ENCODE measurements at regions not wholly inside any gene's neighbourhood (a gene's known extent, or its start where the extent isn't known, plus 50 kb on each side); places are given as distances from the start of the nearest gene placed in this dataset.

GRCh38 chr15:35810007-35810406 is 264.0 kb upstream of the DPH6 start:
- TF ChIP-seq CTCF (IDR thresholded peaks at IDR 0.05; ENCODE audit: insufficient read depth, low read depth, low read length): no peak
- no peak for DNase-seq (ENCODE audit: low read depth)
- H3K4me3 ChIP-seq (ENCODE audit: low read depth, low read length): no peak overlapping the region

DNA sequence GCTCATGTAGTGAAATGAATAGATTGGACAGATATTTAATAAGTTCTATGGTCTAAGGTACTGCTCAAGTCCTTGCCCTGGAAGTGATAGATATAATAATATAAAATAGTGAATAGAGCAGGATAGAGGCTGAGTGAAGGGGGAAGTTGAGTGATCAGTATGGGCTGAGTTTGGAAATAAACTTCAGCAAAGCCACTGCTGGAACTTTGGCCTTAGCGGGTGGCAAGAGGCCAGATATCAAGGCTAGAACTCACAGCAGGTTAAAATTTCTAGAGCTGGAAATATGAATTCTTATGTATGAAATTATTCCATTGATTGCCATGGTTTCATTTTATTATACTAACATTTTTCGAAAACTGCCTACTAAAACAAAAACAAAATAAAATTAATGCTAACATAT is 267.6 kb upstream of the DPH6 start:
- DNase-seq (ENCODE audit: low read depth): no peak
- TF ChIP-seq CTCF (IDR thresholded peaks at IDR 0.05; ENCODE audit: insufficient read depth, low read depth, low read length): no peak
- H3K4me3 ChIP-seq (ENCODE audit: low read depth, low read length): no peak overlapping the region

GRCh38 chr15:35818846-35819245 is 272.9 kb upstream of the DPH6 start:
- H3K4me3 ChIP-seq (ENCODE audit: low read depth, low read length): no peak overlapping the region
- no peak for DNase-seq (ENCODE audit: low read depth)
- TF ChIP-seq CTCF (IDR thresholded peaks at IDR 0.05; ENCODE audit: insufficient read depth, low read depth, low read length): no peak

DNA sequence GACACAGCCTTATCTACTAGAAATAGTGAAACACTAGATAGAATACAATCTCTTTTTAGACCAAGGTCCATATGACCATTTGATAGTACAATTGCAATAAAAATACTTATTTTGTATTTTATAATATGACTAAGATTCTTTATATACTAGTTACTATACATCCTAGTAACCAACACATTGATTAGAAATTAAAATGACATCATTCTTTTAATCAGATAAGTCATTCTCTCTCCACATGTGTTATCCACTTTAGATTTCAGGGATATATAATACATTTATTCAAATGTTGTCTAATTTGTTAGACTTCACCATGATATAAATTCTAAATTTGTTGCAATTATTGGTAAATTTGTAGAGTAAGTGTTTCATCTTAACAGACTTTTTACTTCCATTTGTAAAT is 276.2 kb upstream of the DPH6 start:
- H3K4me3 ChIP-seq (ENCODE audit: low read depth, low read length): no peak overlapping the region
- no peak for DNase-seq (ENCODE audit: low read depth)
- TF ChIP-seq CTCF (IDR thresholded peaks at IDR 0.05; ENCODE audit: insufficient read depth, low read depth, low read length): no peak

- TF ChIP-seq CTCF (IDR thresholded peaks at IDR 0.05; ENCODE audit: insufficient read depth, low read depth, low read length): no peak
- no peak overlapping the region for H3K4me3 ChIP-seq (ENCODE audit: low read depth, low read length)
- DNase-seq (ENCODE audit: low read depth): peak; percentile 43
Observed at GRCh38 chr15:35827141-35827540, 281.2 kb upstream of the DPH6 start.

DNA sequence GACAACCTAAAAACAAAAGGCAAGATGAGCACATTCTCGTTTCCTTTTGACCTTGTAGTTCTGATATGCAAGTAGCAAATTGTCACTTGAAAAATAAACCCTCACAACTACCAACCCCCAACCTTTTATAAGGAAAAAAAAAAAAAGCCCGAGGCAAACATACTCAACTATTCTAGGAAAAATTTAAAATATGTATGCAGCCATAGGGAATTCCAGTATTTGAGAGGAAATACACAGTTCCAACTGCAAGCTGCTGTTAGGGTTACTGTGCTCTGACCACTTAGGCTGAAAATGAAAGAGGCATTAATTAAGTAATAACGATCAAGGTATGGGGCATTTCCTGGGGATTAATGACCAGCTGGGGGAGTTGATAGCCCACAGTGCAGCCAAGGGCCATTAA is 281.9 kb upstream of the DPH6 start:
- no peak for TF ChIP-seq CTCF (IDR thresholded peaks at IDR 0.05; ENCODE audit: insufficient read depth, low read depth, low read length)
- DNase-seq (ENCODE audit: low read depth): peak; percentile 21
- H3K4me3 ChIP-seq (ENCODE audit: low read depth, low read length): no peak overlapping the region

- DNase-seq (ENCODE audit: low read depth): no peak
- no peak for TF ChIP-seq CTCF (IDR thresholded peaks at IDR 0.05; ENCODE audit: insufficient read depth, low read depth, low read length)
- H3K4me3 ChIP-seq (ENCODE audit: low read depth, low read length): no peak overlapping the region
Observed at GRCh38 chr15:35833581-35833980, 287.6 kb upstream of the DPH6 start.

All from fibroblast of villous mesenchyme (primary cell).